ENCODE measurements at regions not wholly inside any gene's neighbourhood (a gene's known extent, or its start where the extent isn't known, plus 50 kb on each side); places are given as distances from the start of the nearest gene placed in this dataset.

GRCh38 chr7:13821152-13821787 lies 168.2 kb downstream of the ETV1 start:
- intact Hi-C loops (cut with DNase I) = no loop called here
- WGBS, 4 donors = 85 to 92% (median 91%) methylated on average over 3 of the region's 3 CpGs
- H3K4me3 ChIP-seq = no peak overlapping the region

GRCh38 chr7:13822678-13823077 lies 166.8 kb downstream of the ETV1 start:
- DNase-seq (no peak), ATAC-seq (no peak)
- Histone ChIP-seq H3K4me3 (no peak overlapping the region), H3K9me3 (no peaks in the 10 kb centered on the region), H3K36me3 (no peaks in the 10 kb centered on the region), H3K27me3 (no peaks in the 10 kb centered on the region), H3K4me1 (no peaks in the 10 kb centered on the region), H3K27ac (no peak overlapping the region)
- TF ChIP-seq, protein P1, sequence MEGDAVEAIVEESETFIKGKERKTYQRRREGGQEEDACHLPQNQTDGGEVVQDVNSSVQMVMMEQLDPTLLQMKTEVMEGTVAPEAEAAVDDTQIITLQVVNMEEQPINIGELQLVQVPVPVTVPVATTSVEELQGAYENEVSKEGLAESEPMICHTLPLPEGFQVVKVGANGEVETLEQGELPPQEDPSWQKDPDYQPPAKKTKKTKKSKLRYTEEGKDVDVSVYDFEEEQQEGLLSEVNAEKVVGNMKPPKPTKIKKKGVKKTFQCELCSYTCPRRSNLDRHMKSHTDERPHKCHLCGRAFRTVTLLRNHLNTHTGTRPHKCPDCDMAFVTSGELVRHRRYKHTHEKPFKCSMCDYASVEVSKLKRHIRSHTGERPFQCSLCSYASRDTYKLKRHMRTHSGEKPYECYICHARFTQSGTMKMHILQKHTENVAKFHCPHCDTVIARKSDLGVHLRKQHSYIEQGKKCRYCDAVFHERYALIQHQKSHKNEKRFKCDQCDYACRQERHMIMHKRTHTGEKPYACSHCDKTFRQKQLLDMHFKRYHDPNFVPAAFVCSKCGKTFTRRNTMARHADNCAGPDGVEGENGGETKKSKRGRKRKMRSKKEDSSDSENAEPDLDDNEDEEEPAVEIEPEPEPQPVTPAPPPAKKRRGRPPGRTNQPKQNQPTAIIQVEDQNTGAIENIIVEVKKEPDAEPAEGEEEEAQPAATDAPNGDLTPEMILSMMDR (IDR thresholded peaks at IDR 0.05) = no peak
- no peak for TF ChIP-seq POLR2A (IDR thresholded peaks at IDR 0.05)
- 77 to 97% (median 83%) methylated on average over 3 of the region's 3 CpGs for WGBS, 4 donors
- intact Hi-C loops (cut with DNase I) = no loop called here

More at GRCh38 chr7:13821152-13821787, 168.2 kb downstream of the ETV1 start:
- no peak for ATAC-seq
- no peaks in the 10 kb centered on the region for H3K9me3 ChIP-seq
- no peaks in the 10 kb centered on the region for H3K27me3 ChIP-seq
- no peaks in the 10 kb centered on the region for H3K4me1 ChIP-seq
- TF ChIP-seq, protein P1 (IDR thresholded peaks at IDR 0.05) = no peak
- no peak for TF ChIP-seq POLR2A (IDR thresholded peaks at IDR 0.05)
- no peak for DNase-seq
- no peaks in the 10 kb centered on the region for H3K36me3 ChIP-seq
- no peak overlapping the region for H3K27ac ChIP-seq

GRCh38 chr7:13826752-13827151 lies 162.7 kb downstream of the ETV1 start:
- ATAC-seq (no peak), DNase-seq (no peak)
- Histone ChIP-seq H3K4me1 (peaks cover 0 to 15% (median 5%) of the 10 kb centered on the region in 12 donors), H3K4me3 (no peak overlapping the region), H3K36me3 (no peaks in the 10 kb centered on the region), H3K27ac (no peak overlapping the region), H3K27me3 (no peaks in the 10 kb centered on the region), H3K9me3 (no peaks in the 10 kb centered on the region)
- 78 to 85% (median 82%) methylated on average over 4 of the region's 4 CpGs for WGBS, 4 donors
- TF ChIP-seq POLR2A (IDR thresholded peaks at IDR 0.05) = no peak
- TF ChIP-seq, protein P1 (IDR thresholded peaks at IDR 0.05) = no peak
- intact Hi-C loops (cut with DNase I) = no loop called here

GRCh38 chr7:13827716-13828115 lies 161.8 kb downstream of the ETV1 start:
- intact Hi-C loops (cut with DNase I) = no loop called here
- ATAC-seq = no peak
- no peaks in the 10 kb centered on the region for H3K27me3 ChIP-seq
- H3K27ac ChIP-seq = no peak overlapping the region
- TF ChIP-seq, protein P1 (IDR thresholded peaks at IDR 0.05) = no peak
- TF ChIP-seq POLR2A (IDR thresholded peaks at IDR 0.05) = no peak
- no peak for DNase-seq
- peaks cover 0 to 15% (median 5%) of the 10 kb centered on the region in 12 donors for H3K4me1 ChIP-seq
- 67 to 80% (median 73%) methylated on average over 5 of the region's 5 CpGs for WGBS, 4 donors
- H3K9me3 ChIP-seq = no peaks in the 10 kb centered on the region
- H3K4me3 ChIP-seq = no peak overlapping the region
- no peaks in the 10 kb centered on the region for H3K36me3 ChIP-seq

Data from heart left ventricle (tissue), 16 donors.